H9 (cell line): ENCODE measurements at regions not wholly inside any gene's neighbourhood (a gene's known extent, or its start where the extent isn't known, plus 50 kb on each side); places are given as distances from the start of the nearest gene placed in this dataset.

Source experiments
- DNase-seq: peaks from one replicate; pipeline ENCODE4 v3.0.0-alpha.2; 2017
- H2AFZ ChIP-seq: one replicate; pipeline ENCODE4 v1.6.1; 2013; ENCODE audit warnings: mild to moderate bottlenecking, low read length, control low read depth, moderate library complexity
- H2AK5ac ChIP-seq: 2 replicates; pipeline ENCODE4 v1.6.1; 2013; ENCODE audit warnings: low read length, control low read depth, mixed read lengths; ENCODE audit not compliant: insufficient read length
- H2BK120ac ChIP-seq: one replicate; pipeline ENCODE4 v1.6.1; 2013; ENCODE audit warnings: low read depth, mild to moderate bottlenecking, low read length, control low read depth, inconsistent platforms; ENCODE audit not compliant: poor library complexity, severe bottlenecking
- H2BK12ac ChIP-seq: 2 replicates; pipeline ENCODE4 v1.6.1; 2013; ENCODE audit warnings: low read length, control low read depth, mixed read lengths, low read depth; ENCODE audit not compliant: insufficient read length
- H2BK15ac ChIP-seq: 2 replicates; pipeline ENCODE4 v1.6.1; 2013; ENCODE audit warnings: low read depth, low read length, control low read depth
- H2BK20ac ChIP-seq: one replicate; pipeline ENCODE4 v1.6.1; 2013; ENCODE audit warnings: low read depth, mild to moderate bottlenecking, low read length, control low read depth, inconsistent platforms; ENCODE audit not compliant: poor library complexity, severe bottlenecking
- H2BK5ac ChIP-seq: 2 replicates; pipeline ENCODE4 v1.6.1; 2013; ENCODE audit warnings: low read length, control low read depth, mixed read lengths; ENCODE audit not compliant: insufficient read length
- H3K14ac ChIP-seq: 2 replicates; pipeline ENCODE4 v1.6.1; 2013; ENCODE audit warnings: low read length, control low read depth; ENCODE audit not compliant: insufficient read depth
- H3K18ac ChIP-seq: 2 replicates; pipeline ENCODE4 v1.6.1; 2013; ENCODE audit warnings: low read depth, mild to moderate bottlenecking, mixed read lengths, low read length, control low read depth; ENCODE audit not compliant: insufficient read length
- H3K23ac ChIP-seq: 2 replicates; pipeline ENCODE4 v1.6.1; 2013; ENCODE audit warnings: low read length, control low read depth, mixed read lengths, low read depth; ENCODE audit not compliant: insufficient read length
- H3K23me2 ChIP-seq: 2 replicates; pipeline ENCODE4 v1.6.1; 2013; ENCODE audit warnings: low read depth, mild to moderate bottlenecking, mixed read lengths, low read length, control low read depth; ENCODE audit not compliant: insufficient read length, poor library complexity, severe bottlenecking
- H3K27ac ChIP-seq: 2 replicates; pipeline ENCODE4 v1.5.1; 2013; ENCODE audit warnings: low read length, control low read depth, mixed read lengths, low read depth; ENCODE audit not compliant: insufficient read length
- H3K27me3 ChIP-seq: 2 replicates; pipeline ENCODE4 v1.6.1; 2013; ENCODE audit warnings: low read length, control low read depth, inconsistent platforms; ENCODE audit not compliant: insufficient read depth
- H3K4ac ChIP-seq: 2 replicates; pipeline ENCODE4 v1.6.1; 2013; ENCODE audit warnings: low read depth, mild to moderate bottlenecking, control low read depth, inconsistent platforms, low read length, moderate library complexity
- H3K4me1 ChIP-seq: 2 replicates; pipeline ENCODE4 v1.6.1; 2013; ENCODE audit warnings: low read length, control low read depth, inconsistent platforms; ENCODE audit not compliant: insufficient read depth
- H3K4me2 ChIP-seq: 2 replicates; pipeline ENCODE4 v1.6.1; 2013; ENCODE audit warnings: low read length, control low read depth, mixed read lengths; ENCODE audit not compliant: insufficient read length, insufficient read depth
- H3K56ac ChIP-seq: 2 replicates; pipeline ENCODE4 v1.6.1; 2013; ENCODE audit warnings: low read depth, mild to moderate bottlenecking, mixed read lengths, low read length, control low read depth; ENCODE audit not compliant: insufficient read length
- H3K79me1 ChIP-seq: 2 replicates; pipeline ENCODE4 v1.6.1; 2013; ENCODE audit warnings: low read depth, mild to moderate bottlenecking, moderate library complexity, low read length, control low read depth, inconsistent platforms; ENCODE audit not compliant: insufficient read depth, poor library complexity, severe bottlenecking
- H3K79me2 ChIP-seq: 2 replicates; pipeline ENCODE4 v1.6.1; 2013; ENCODE audit warnings: low read length, control low read depth, inconsistent platforms; ENCODE audit not compliant: insufficient read depth
- H3K9ac ChIP-seq: 2 replicates; pipeline ENCODE4 v1.6.1; 2013; ENCODE audit warnings: low read length, control low read depth, mixed read lengths; ENCODE audit not compliant: insufficient read length; ENCODE audit errors: extremely low read depth
- H3K9me3 ChIP-seq: one replicate; pipeline ENCODE4 v1.6.1; 2013; ENCODE audit warnings: low read depth, low read length, inconsistent platforms; ENCODE audit not compliant: control insufficient read depth
- H3T11ph ChIP-seq: one replicate; pipeline ENCODE4 v1.6.1; 2013; ENCODE audit warnings: mild to moderate bottlenecking, low read length, control low read depth, inconsistent platforms
- H4K20me1 ChIP-seq: one replicate; pipeline ENCODE4 v1.6.1; 2013; ENCODE audit not compliant: control insufficient read depth, insufficient read length, insufficient read depth
- H4K5ac ChIP-seq: 2 replicates; pipeline ENCODE4 v1.6.1; 2013; ENCODE audit warnings: low read depth, mild to moderate bottlenecking, mixed read lengths, low read length, control low read depth; ENCODE audit not compliant: insufficient read length
- H4K8ac ChIP-seq: replicated peaks from 2 replicates; pipeline ENCODE4 v1.6.1; 2013; ENCODE audit warnings: low read length, control low read depth, mixed read lengths, low read depth; ENCODE audit not compliant: insufficient read length
- H4K91ac ChIP-seq: 2 replicates; pipeline ENCODE4 v1.6.1; 2013; ENCODE audit warnings: low read depth, mild to moderate bottlenecking, moderate library complexity, mixed read lengths, low read length, control low read depth; ENCODE audit not compliant: insufficient read length
- H3K27ac Mint-ChIP-seq, 3 experiments: 2 replicates in 2 of 3; 3 replicates in 1 of 3; pipeline ENCODE4 v1.8.0; 2020 to 2021; ENCODE audit warnings: mixed read lengths in 3 of 3, mild to moderate bottlenecking in 1 of 3, moderate library complexity in 1 of 3
- H3K27me3 Mint-ChIP-seq: 2 replicates; pipeline ENCODE4 v1.8.0; 2021; ENCODE audit warnings: low read depth, mild to moderate bottlenecking, moderate library complexity, mixed read lengths
- H3K36me3 Mint-ChIP-seq, 3 experiments: 2 replicates in 2 of 3; 3 replicates in 1 of 3; pipeline ENCODE4 v1.8.0; 2020 to 2021; ENCODE audit warnings: low read depth in 3 of 3, mixed read lengths in 3 of 3; ENCODE audit not compliant: insufficient read depth in 1 of 3
- H3K4me1 Mint-ChIP-seq, 2 experiments: 2 replicates each; pipeline ENCODE4 v1.8.0; 2020; ENCODE audit warnings: mixed read lengths in 2 of 2
- H3K4me3 Mint-ChIP-seq, 2 experiments: 2 replicates in 1 of 2; 3 replicates in 1 of 2; pipeline ENCODE4 v1.8.0; 2020 to 2021; ENCODE audit warnings: mild to moderate bottlenecking in 2 of 2, mixed read lengths in 2 of 2, moderate library complexity in 1 of 2
- H3K9me3 Mint-ChIP-seq, 2 experiments: 2 replicates in 1 of 2; 3 replicates in 1 of 2; pipeline ENCODE4 v1.8.0; 2020; ENCODE audit warnings: mild to moderate bottlenecking in 2 of 2, mixed read lengths in 2 of 2, moderate library complexity in 1 of 2
- CTCF ChIP-seq: fragments of 200-600 bp; sonication (generic); conservative IDR thresholded peaks from 3 replicates; pipeline ENCODE4 v1.8.0; 2021; ENCODE audit warnings: antibody characterized with exemption, mild to moderate bottlenecking

GRCh38 chr7:26052706-26053105, 99.3 kb upstream of the NFE2L3 start:
- Histone ChIP-seq H3K27ac (no peak overlapping the region), H3K56ac (no peak overlapping the region), H3K23ac (no peak overlapping the region), H3K18ac (no peak overlapping the region), H2BK120ac (no peak overlapping the region), H4K20me1 (no peaks in the 10 kb centered on the region), H3T11ph (no peak overlapping the region), H4K5ac (no peak overlapping the region), H3K9me3 (no peaks in the 10 kb centered on the region), H3K4me1 (no peaks in the 10 kb centered on the region), H2BK12ac (no peak overlapping the region), H3K9ac (no peak overlapping the region), H3K23me2 (no peaks in the 10 kb centered on the region), H3K4ac (no peak overlapping the region), H4K8ac (no peak overlapping the region), H3K14ac (no peak overlapping the region), H2AFZ (no peak overlapping the region), H2BK15ac (no peak overlapping the region), H3K4me2 (no peak overlapping the region), H3K27me3 (no peaks in the 10 kb centered on the region), H4K91ac (no peak overlapping the region), H2AK5ac (no peak overlapping the region), H3K79me2 (no peaks in the 10 kb centered on the region), H3K79me1 (no peaks in the 10 kb centered on the region), H2BK5ac (no peak overlapping the region), H2BK20ac (no peak overlapping the region)
- Mint-ChIP-seq H3K27ac (no peak overlapping the region), H3K9me3 (peaks cover 5 to 6% of the 10 kb centered on the region in 2 experiments; a peak in 2 of 5 replicates), H3K36me3 (peaks cover 0 to 3% (median 0%) of the 10 kb centered on the region in 3 experiments; a peak in 1 of 7 replicates), H3K4me3 (no peak overlapping the region), H3K4me1 (no peaks in the 10 kb centered on the region), H3K27me3 (no peaks in the 10 kb centered on the region; the same call in 1 of the 2 replicates)
- no peak for DNase-seq
- no peak for TF ChIP-seq CTCF
